K562 (cell line): ENCODE measurements at regions not wholly inside any gene's neighbourhood (a gene's known extent, or its start where the extent isn't known, plus 50 kb on each side); places are given as distances from the start of the nearest gene placed in this dataset.

Source experiments
- BCOR ChIP-seq: fragments of 450-650 bp; IDR thresholded peaks from 2 replicates; pipeline ENCODE4 v1.6.1; 2016
- DMBX1 ChIP-seq: fragments of 250-450 bp; sonication (Bioruptor Pico); IDR thresholded peaks from 2 replicates; pipeline ENCODE4 v1.8.0; 2022; ENCODE audit warnings: inconsistent platforms, mild to moderate bottlenecking, moderate library complexity, borderline replicate concordance
- EGR1 ChIP-seq: fragments of 450-650 bp; conservative IDR thresholded peaks from 2 replicates; pipeline ENCODE4 v1.6.1; 2017; ENCODE audit warnings: mild to moderate bottlenecking
- MLLT1 ChIP-seq, 2 experiments: fragments of 450-650 bp; IDR thresholded peaks; 2 replicates each; pipeline ENCODE4 v1.6.1; 2016
- MYC ChIP-seq, 2 experiments: fragments of 250-450 bp in 1 of 2; sonication (Bioruptor Pico) in 1 of 2; IDR thresholded peaks; 2 replicates each; pipeline versions ENCODE4 v1.5.1 to v1.6.1; 2012 to 2021; ENCODE audit warnings: low read depth in 2 of 2, borderline replicate concordance in 1 of 2, improper control_type of control experiment in 1 of 2, low read length in 1 of 2, mild to moderate bottlenecking in 1 of 2, moderate library complexity in 1 of 2
- NELFE ChIP-seq: IDR thresholded peaks from 2 replicates; pipeline ENCODE4 v1.6.1; 2011; ENCODE audit warnings: mild to moderate bottlenecking; ENCODE audit not compliant: insufficient read depth, insufficient read length
- NR2C1 ChIP-seq, 2 experiments: fragments of 450-650 bp; IDR thresholded peaks; 2 replicates each; pipeline ENCODE4 v1.6.1; 2017; ENCODE audit warnings: mild to moderate bottlenecking in 2 of 2, antibody characterized with exemption in 1 of 2, inconsistent platforms in 1 of 2, missing compliant biosample characterization in 1 of 2, missing genetic modification characterization in 1 of 2
- PCBP1 ChIP-seq: fragments of 200-400 bp; formaldehyde crosslinking; IDR thresholded peaks from 2 replicates; pipeline ENCODE4 v1.6.1; 2018; ENCODE audit warnings: mild to moderate bottlenecking, low read depth, low read length; ENCODE audit not compliant: poor library complexity, severe bottlenecking
- POLR2A ChIP-seq: fragments of 450-650 bp; conservative IDR thresholded peaks from 2 replicates; pipeline ENCODE4 v1.6.1; 2016
- RBM34 ChIP-seq: fragments of 200-400 bp; formaldehyde crosslinking; IDR thresholded peaks from 2 replicates; pipeline ENCODE4 v1.6.1; 2018; ENCODE audit warnings: low read length, borderline replicate concordance; ENCODE audit not compliant: insufficient read depth
- RCOR1 ChIP-seq, 2 experiments: IDR thresholded peaks; 2 replicates each; pipeline ENCODE4 v1.6.1; 2012; ENCODE audit warnings: low read depth in 2 of 2, low read length in 2 of 2, borderline replicate concordance in 1 of 2, improper control_type of control experiment in 1 of 2
- SMAD2 ChIP-seq: fragments of 150-350 bp; IDR thresholded peaks from 2 replicates; pipeline ENCODE4 v1.6.1; 2014; ENCODE audit warnings: low read depth, mild to moderate bottlenecking, low read length
- SREBF2 ChIP-seq: sonication (generic); formaldehyde crosslinking; IDR thresholded peaks from 2 replicates; pipeline ENCODE4 v1.4.0; 2020; ENCODE audit warnings: mild to moderate bottlenecking, missing genetic modification reagents
- TBL1XR1 ChIP-seq, 2 experiments: IDR thresholded peaks; 2 replicates each; pipeline ENCODE4 v1.6.1; 2012; ENCODE audit warnings: improper control_type of control experiment in 2 of 2, low read length in 2 of 2, mild to moderate bottlenecking in 1 of 2
- THRA ChIP-seq: fragments of 450-650 bp; IDR thresholded peaks from 2 replicates; pipeline ENCODE4 v1.6.1; 2017; ENCODE audit warnings: mild to moderate bottlenecking, moderate library complexity
- ZBTB12 ChIP-seq: fragments of 250-450 bp; sonication (Bioruptor Pico); IDR thresholded peaks from 2 replicates; pipeline ENCODE4 v1.4.0; 2020
- ZBTB43 ChIP-seq: sonication (generic); formaldehyde crosslinking; IDR thresholded peaks from 2 replicates; pipeline ENCODE4 v1.8.0; 2023; ENCODE audit warnings: mild to moderate bottlenecking, missing genetic modification reagents
- ZNF311 ChIP-seq: fragments of 250-450 bp; sonication (Bioruptor Pico); IDR thresholded peaks from 2 replicates; pipeline ENCODE4 v1.4.0; 2020; ENCODE audit warnings: mild to moderate bottlenecking, moderate library complexity
- ZNF354B ChIP-seq: fragments of 250-450 bp; sonication (Bioruptor Pico); IDR thresholded peaks from 2 replicates; pipeline ENCODE4 v1.4.0; 2020
- ZNF655 ChIP-seq: fragments of 250-450 bp; sonication (Bioruptor Pico); IDR thresholded peaks from 2 replicates; pipeline ENCODE4 v1.5.0; 2021
- ZNF76 ChIP-seq: fragments of 250-450 bp; sonication (Bioruptor Pico); IDR thresholded peaks from 2 replicates; pipeline ENCODE4 v1.4.0; 2020; ENCODE audit warnings: mild to moderate bottlenecking, moderate library complexity, borderline replicate concordance

- TF ChIP-seq ZNF655 (CRISPR knock-in tag) (no peak), NELFE (no peak), THRA (no peak), TBL1XR1 (IDR thresholded peaks at IDR 0.05; ENCODE audit: low read length in 2 of 2) (0 out of 4 replicates have a peak, but pooled peaks of 1 of the 2 experiments have one; percentile 40), ZBTB12 (CRISPR knock-in tag) (no peak), EGR1 (no peak), PCBP1 (no peak), RBM34 (no peak), ZNF311 (CRISPR knock-in tag) (no peak), MYC (IDR thresholded peaks at IDR 0.05; ENCODE audit: low read depth, low read length) (no peak), MYC (CRISPR knock-in tag; IDR thresholded peaks at IDR 0.05; ENCODE audit: borderline replicate concordance, low read depth) (no peak), SREBF2 (CRISPR knock-in tag) (no peak), BCOR (peak; percentile 62), RCOR1 (IDR thresholded peaks at IDR 0.05; ENCODE audit: borderline replicate concordance in 1 of 2, low read depth in 2 of 2, low read length in 2 of 2) (peak; percentile 42 to 76; a peak in 3 of 4 replicates), POLR2A (no peak), ZBTB43 (CRISPR knock-in tag) (no peak), ZNF354B (CRISPR knock-in tag) (no peak), NR2C1 (IDR thresholded peaks at IDR 0.05) (no peak), NR2C1 (tag; IDR thresholded peaks at IDR 0.05) (0 out of 2 replicates have a peak, but pooled peaks have one; percentile 20), ZNF76 (CRISPR knock-in tag) (no peak), MLLT1 (IDR thresholded peaks at IDR 0.05) (0 out of 4 replicates have a peak, but pooled peaks of 1 of the 2 experiments have one; percentile 11), DMBX1 (CRISPR knock-in tag) (no peak), SMAD2 (no peak)
These were observed 360.0 kb downstream of the CD83 start (continued) for GRCh38 chr6:14477559-14477958.
